ENCODE measurements at regions not wholly inside any gene's neighbourhood (a gene's known extent, or its start where the extent isn't known, plus 50 kb on each side); places are given as distances from the start of the nearest gene placed in this dataset.

DNA sequence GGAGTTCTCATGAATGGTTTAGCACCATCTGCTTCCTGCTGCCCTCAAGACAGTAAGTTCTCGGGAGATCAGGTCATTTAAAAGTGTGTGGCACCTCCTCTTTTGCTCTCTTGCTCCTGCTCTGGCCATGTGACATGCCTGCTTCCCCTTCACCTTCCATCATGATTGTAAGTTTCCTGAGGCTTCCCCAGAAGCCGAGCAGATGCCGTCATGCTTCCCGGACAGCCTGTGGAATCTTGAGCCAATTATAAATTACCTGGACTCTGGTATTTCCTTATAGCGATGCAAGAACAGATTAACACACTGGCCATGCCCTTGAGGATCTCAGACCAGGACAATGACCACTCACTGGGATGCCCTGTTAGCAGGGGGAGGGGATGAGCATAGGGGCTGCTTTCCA lies 212.3 kb downstream of the MATN1 start:
- Histone ChIP-seq H4K20me1 (ENCODE audit: insufficient read depth, low read length) (no peaks in the 10 kb centered on the region), H3K27ac (ENCODE audit: extremely low read length, insufficient read depth, low read length) (no peak overlapping the region), H3K27me3 (ENCODE audit: control insufficient read depth in 1 of 2, insufficient read depth in 2 of 2, low read length in 2 of 2) (no peaks in the 10 kb centered on the region), H3K4me2 (ENCODE audit: low read depth, low read length) (no peak overlapping the region), H3K9ac (ENCODE audit: insufficient read depth, low read depth, low read length) (no peak overlapping the region), H3K36me3 (replicated peaks in 1 of 2; ENCODE audit: control insufficient read depth in 1 of 2, insufficient read depth in 2 of 2, low read length in 2 of 2) (no peaks in the 10 kb centered on the region), H3K9me3 (ENCODE audit: low read length) (no peaks in the 10 kb centered on the region), H3K79me2 (ENCODE audit: insufficient read depth, low read length) (no peaks in the 10 kb centered on the region), H2AFZ (ENCODE audit: low read length) (no peak overlapping the region), H3K4me1 (ENCODE audit: insufficient read depth, low read length) (no peaks in the 10 kb centered on the region), H3K4me3 (replicated peaks in 1 of 3; ENCODE audit: insufficient read depth in 1 of 3, low read depth in 2 of 3, low read length in 3 of 3) (no peak overlapping the region)
- FAIRE-seq (no peak), ATAC-seq (no peak), DNase-seq (ENCODE audit: low spot score) (no peak)
- ChIA-PET POLR2A (no interaction called here), CTCF (ENCODE audit: low intra/inter-chr PET ratio, low total read pairs) (no interaction called here)
- in situ Hi-C loops (cut with HindIII; ENCODE audit: extremely low pct_ligation_motif_present, low pct_unique_long_range_greater_than_20kb): no loop called here
- intact Hi-C loops (cut with micrococcal nuclease; ENCODE audit: unreplicated experiment): no loop called here
- no TSS peak for BruUV-seq (replicated peaks)
- WGBS (ENCODE audit: low lambda C conversion rate): 49% methylated on average over 5 of the region's 5 CpGs
- TF ChIP-seq MATR3 (CRISPR knock-in tag; IDR thresholded peaks at IDR 0.05): no peak

DNA sequence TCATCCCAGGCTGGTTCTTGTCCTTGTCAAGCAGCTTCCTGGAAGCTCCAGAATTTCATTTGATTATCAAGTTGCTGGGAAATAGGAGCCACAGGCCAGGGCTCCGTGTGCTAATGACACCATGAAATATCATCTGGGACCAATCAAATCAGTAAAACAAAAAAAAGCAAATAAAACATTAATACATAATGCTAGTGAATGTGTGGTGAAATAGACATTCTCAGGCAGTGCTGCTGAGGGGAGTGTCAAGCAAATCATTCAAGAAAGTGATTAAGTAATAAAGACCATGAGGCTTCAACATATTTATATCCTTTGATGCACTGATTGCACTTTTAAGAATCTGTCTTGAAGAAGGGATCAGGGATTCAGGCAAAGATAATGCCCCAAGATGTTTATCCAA lies 213.7 kb downstream of the MATN1 start:
- ATAC-seq (no peak), DNase-seq (ENCODE audit: low spot score) (no peak), FAIRE-seq (no peak)
- Histone ChIP-seq H3K79me2 (ENCODE audit: insufficient read depth, low read length) (no peaks in the 10 kb centered on the region), H3K4me1 (ENCODE audit: insufficient read depth, low read length) (no peaks in the 10 kb centered on the region), H3K9ac (ENCODE audit: insufficient read depth, low read depth, low read length) (no peak overlapping the region), H3K36me3 (replicated peaks in 1 of 2; ENCODE audit: control insufficient read depth in 1 of 2, insufficient read depth in 2 of 2, low read length in 2 of 2) (no peaks in the 10 kb centered on the region), H3K27me3 (ENCODE audit: control insufficient read depth in 1 of 2, insufficient read depth in 2 of 2, low read length in 2 of 2) (no peaks in the 10 kb centered on the region), H3K4me3 (replicated peaks in 1 of 3; ENCODE audit: insufficient read depth in 1 of 3, low read depth in 2 of 3, low read length in 3 of 3) (no peak overlapping the region), H3K4me2 (ENCODE audit: low read depth, low read length) (no peak overlapping the region), H2AFZ (ENCODE audit: low read length) (no peak overlapping the region), H3K9me3 (ENCODE audit: low read length) (no peaks in the 10 kb centered on the region), H4K20me1 (ENCODE audit: insufficient read depth, low read length) (no peaks in the 10 kb centered on the region), H3K27ac (ENCODE audit: extremely low read length, insufficient read depth, low read length) (no peak overlapping the region)
- TF ChIP-seq NFYC (CRISPR knock-in tag; IDR thresholded peaks at IDR 0.05): no peak
- TF ChIP-seq ZKSCAN1 (IDR thresholded peaks at IDR 0.05; ENCODE audit: low read length): peak; percentile 42; the same call in 1 of the 2 replicates
- no TSS peak for BruUV-seq (replicated peaks)
- intact Hi-C loops (cut with micrococcal nuclease; ENCODE audit: unreplicated experiment) (no loop called here), in situ Hi-C loops (cut with HindIII; ENCODE audit: extremely low pct_ligation_motif_present, low pct_unique_long_range_greater_than_20kb) (no loop called here)
- ChIA-PET POLR2A (no interaction called here), CTCF (ENCODE audit: low intra/inter-chr PET ratio, low total read pairs) (no interaction called here)
- whole genome bisulfite sequencing (ENCODE audit: low lambda C conversion rate): 6% methylated on average over 1 of the region's 1 CpG

- ATAC-seq (no peak), DNase-seq (ENCODE audit: low spot score) (no peak), FAIRE-seq (no peak)
- Histone ChIP-seq H3K9me3 (ENCODE audit: low read length) (no peaks in the 10 kb centered on the region), H3K4me2 (ENCODE audit: low read depth, low read length) (no peak overlapping the region), H3K27ac (ENCODE audit: extremely low read length, insufficient read depth, low read length) (no peak overlapping the region), H3K79me2 (ENCODE audit: insufficient read depth, low read length) (no peaks in the 10 kb centered on the region), H3K4me3 (replicated peaks in 1 of 3; ENCODE audit: insufficient read depth in 1 of 3, low read depth in 2 of 3, low read length in 3 of 3) (no peak overlapping the region), H4K20me1 (ENCODE audit: insufficient read depth, low read length) (no peaks in the 10 kb centered on the region), H3K9ac (ENCODE audit: insufficient read depth, low read depth, low read length) (no peak overlapping the region), H3K27me3 (ENCODE audit: control insufficient read depth in 1 of 2, insufficient read depth in 2 of 2, low read length in 2 of 2) (0 out of 5 replicates have a peak, but pooled peaks cover 0 to under 1% of the 10 kb centered on the region in 2 experiments), H3K36me3 (replicated peaks in 1 of 2; ENCODE audit: control insufficient read depth in 1 of 2, insufficient read depth in 2 of 2, low read length in 2 of 2) (no peaks in the 10 kb centered on the region), H3K4me1 (ENCODE audit: insufficient read depth, low read length) (no peaks in the 10 kb centered on the region), H2AFZ (ENCODE audit: low read length) (no peak overlapping the region)
- ChIA-PET CTCF (ENCODE audit: low intra/inter-chr PET ratio, low total read pairs) (no interaction called here), POLR2A (no interaction called here)
- WGBS (ENCODE audit: low lambda C conversion rate): 31% methylated on average over 12 of the region's 12 CpGs
- intact Hi-C loops (cut with micrococcal nuclease; ENCODE audit: unreplicated experiment) (no loop called here), in situ Hi-C loops (cut with HindIII; ENCODE audit: extremely low pct_ligation_motif_present, low pct_unique_long_range_greater_than_20kb) (no loop called here)
- no TSS peak for BruUV-seq (replicated peaks)
- TF ChIP-seq SALL1 (CRISPR knock-in tag; IDR thresholded peaks at IDR 0.05): no peak
- no peak for TF ChIP-seq TOE1 (CRISPR knock-in tag; IDR thresholded peaks at IDR 0.05)
- TF ChIP-seq, protein P1, sequence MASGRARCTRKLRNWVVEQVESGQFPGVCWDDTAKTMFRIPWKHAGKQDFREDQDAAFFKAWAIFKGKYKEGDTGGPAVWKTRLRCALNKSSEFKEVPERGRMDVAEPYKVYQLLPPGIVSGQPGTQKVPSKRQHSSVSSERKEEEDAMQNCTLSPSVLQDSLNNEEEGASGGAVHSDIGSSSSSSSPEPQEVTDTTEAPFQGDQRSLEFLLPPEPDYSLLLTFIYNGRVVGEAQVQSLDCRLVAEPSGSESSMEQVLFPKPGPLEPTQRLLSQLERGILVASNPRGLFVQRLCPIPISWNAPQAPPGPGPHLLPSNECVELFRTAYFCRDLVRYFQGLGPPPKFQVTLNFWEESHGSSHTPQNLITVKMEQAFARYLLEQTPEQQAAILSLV (CRISPR knock-in tag; IDR thresholded peaks at IDR 0.05; ENCODE audit: borderline replicate concordance): no peak
- TF ChIP-seq HMG20A (CRISPR knock-in tag; IDR thresholded peaks at IDR 0.05; ENCODE audit: borderline replicate concordance): no peak
- TF ChIP-seq RBM39 (IDR thresholded peaks at IDR 0.05; ENCODE audit: low read depth, low read length, poor library complexity, severe bottlenecking): no peak
- TF ChIP-seq ZNF713 (CRISPR knock-in tag; IDR thresholded peaks at IDR 0.05): no peak
- TF ChIP-seq, protein P2, sequence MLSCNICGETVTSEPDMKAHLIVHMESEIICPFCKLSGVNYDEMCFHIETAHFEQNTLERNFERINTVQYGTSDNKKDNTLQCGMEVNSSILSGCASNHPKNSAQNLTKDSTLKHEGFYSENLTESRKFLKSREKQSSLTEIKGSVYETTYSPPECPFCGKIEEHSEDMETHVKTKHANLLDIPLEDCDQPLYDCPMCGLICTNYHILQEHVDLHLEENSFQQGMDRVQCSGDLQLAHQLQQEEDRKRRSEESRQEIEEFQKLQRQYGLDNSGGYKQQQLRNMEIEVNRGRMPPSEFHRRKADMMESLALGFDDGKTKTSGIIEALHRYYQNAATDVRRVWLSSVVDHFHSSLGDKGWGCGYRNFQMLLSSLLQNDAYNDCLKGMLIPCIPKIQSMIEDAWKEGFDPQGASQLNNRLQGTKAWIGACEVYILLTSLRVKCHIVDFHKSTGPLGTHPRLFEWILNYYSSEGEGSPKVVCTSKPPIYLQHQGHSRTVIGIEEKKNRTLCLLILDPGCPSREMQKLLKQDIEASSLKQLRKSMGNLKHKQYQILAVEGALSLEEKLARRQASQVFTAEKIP (CRISPR knock-in tag; IDR thresholded peaks at IDR 0.05; ENCODE audit: borderline replicate concordance): no peak
- no peak for TF ChIP-seq RXRB (CRISPR knock-in tag; IDR thresholded peaks at IDR 0.05; ENCODE audit: borderline replicate concordance)
These were observed 214.8 kb downstream of the MATN1 start for GRCh38 chr1:30508611-30509010.
